Caco-2 (cell line): ENCODE measurements at regions not wholly inside any gene's neighbourhood (a gene's known extent, or its start where the extent isn't known, plus 50 kb on each side); places are given as distances from the start of the nearest gene placed in this dataset.

Experiments
- BruUV-seq: library from RNA; stranded (reverse); fragments of 400-500 nt; replicated peaks from 2 replicates; lab custom pipeline; 2021; lab: Mats Ljungman, UMichigan
- CTCF ChIA-PET: fragments of 300-600 bp; sonication (Branson Sonifier 250); formaldehyde crosslinking; loops from one replicate; lab custom pipeline; 2022; ENCODE audit warnings: antibody characterized with exemption; lab: Charles Lee
- POLR2A ChIA-PET: fragments of 300-600 bp; sonication (Branson Sonifier 250); formaldehyde crosslinking; loops from one replicate; lab custom pipeline; 2022; ENCODE audit warnings: antibody characterized with exemption; lab: Charles Lee
- DNase-seq, 2 experiments: peaks; one replicate each; pipeline versions ENCODE4 v3.0.0 to v3.0.0-alpha.2; 2020 to 2022
- H3K27me3 ChIP-seq: replicated peaks from 2 replicates; pipeline ENCODE4 v1.6.0; 2011; ENCODE audit warnings: low read length; ENCODE audit not compliant: control insufficient read depth, insufficient read depth
- H3K36me3 ChIP-seq: 2 replicates; pipeline ENCODE4 v1.5.1; 2011; ENCODE audit warnings: low read length; ENCODE audit not compliant: control insufficient read depth, insufficient read depth
- H3K4me1 ChIP-seq: fragments of 250-450 bp; sonication (Bioruptor Pico); 2 replicates; pipeline ENCODE4 v1.5.1; 2020; ENCODE audit warnings: mild to moderate bottlenecking
- H3K4me3 ChIP-seq: 2 replicates; pipeline ENCODE4 v1.5.1; 2011; ENCODE audit warnings: low read depth, mild to moderate bottlenecking, control low read depth, low read length
- H3K9me3 ChIP-seq: fragments of 250-450 bp; sonication (Bioruptor Pico); 2 replicates; pipeline ENCODE4 v1.5.1; 2020; ENCODE audit warnings: mild to moderate bottlenecking, moderate library complexity
- H3K27ac Mint-ChIP-seq: one replicate; pipeline ENCODE4 v1.8.0; 2022; ENCODE audit warnings: mixed read lengths; ENCODE audit not compliant: unreplicated experiment
- H3K27me3 Mint-ChIP-seq: one replicate; pipeline ENCODE4 v1.8.0; 2022; ENCODE audit warnings: mixed read lengths; ENCODE audit not compliant: insufficient read depth, unreplicated experiment
- H3K36me3 Mint-ChIP-seq: one replicate; pipeline ENCODE4 v1.8.0; 2022; ENCODE audit warnings: mild to moderate bottlenecking, mixed read lengths; ENCODE audit not compliant: insufficient read depth, unreplicated experiment
- H3K4me1 Mint-ChIP-seq: one replicate; pipeline ENCODE4 v1.8.0; 2022; ENCODE audit warnings: low read depth, mixed read lengths; ENCODE audit not compliant: unreplicated experiment
- H3K4me3 Mint-ChIP-seq: one replicate; pipeline ENCODE4 v1.8.0; 2022; ENCODE audit warnings: mild to moderate bottlenecking, moderate library complexity, mixed read lengths; ENCODE audit not compliant: unreplicated experiment
- H3K9me3 Mint-ChIP-seq: one replicate; pipeline ENCODE4 v1.8.0; 2022; ENCODE audit warnings: mixed read lengths; ENCODE audit not compliant: unreplicated experiment
- CTCF ChIP-seq, 2 experiments: fragments of 200-600 bp in 1 of 2; IDR thresholded peaks; 1 replicate in 1 of 2; 2 replicates in 1 of 2; pipeline versions ENCODE4 v1.5.1 to v1.8.0; 2011 to 2022; ENCODE audit warnings: antibody characterized with exemption in 1 of 2, control low read depth in 1 of 2, inconsistent platforms in 1 of 2, low read depth in 1 of 2, low read length in 1 of 2, mild to moderate bottlenecking in 1 of 2, moderate library complexity in 1 of 2; ENCODE audit not compliant: insufficient read depth in 1 of 2, severe bottlenecking in 1 of 2, unreplicated experiment in 1 of 2
- intact Hi-C: fragments of 100-400 bp; cut with micrococcal nuclease; formaldehyde crosslinking; loops from one replicate; pipeline ENCODE4 v1.10.0; 2022; ENCODE audit not compliant: unreplicated experiment

- Histone ChIP-seq H3K9me3 (no peaks in the 10 kb centered on the region), H3K36me3 (no peaks in the 10 kb centered on the region), H3K4me3 (no peak overlapping the region), H3K27me3 (no peaks in the 10 kb centered on the region), H3K4me1 (peaks cover 6% of the 10 kb centered on the region; the same call in 1 of the 2 replicates)
- Mint-ChIP-seq H3K27ac (no peak overlapping the region), H3K4me1 (no peaks in the 10 kb centered on the region), H3K9me3 (no peaks in the 10 kb centered on the region), H3K36me3 (peaks cover 5% of the 10 kb centered on the region), H3K27me3 (no peaks in the 10 kb centered on the region), H3K4me3 (no peak overlapping the region)
- ChIA-PET POLR2A (no interaction called here), CTCF (no interaction called here)
- no peak for TF ChIP-seq CTCF (IDR thresholded peaks at IDR 0.05; ENCODE audit: insufficient read depth in 1 of 2, low read depth in 1 of 2, low read length in 1 of 2, severe bottlenecking in 1 of 2, unreplicated experiment in 1 of 2)
- DNase-seq: no peak
- intact Hi-C loops: no loop called here
- no TSS peak for BruUV-seq
Measured at GRCh38 chr1:239617731-239618130, 231.4 kb downstream of the CHRM3 start.

- Histone ChIP-seq H3K4me3 (no peak overlapping the region), H3K27me3 (no peaks in the 10 kb centered on the region), H3K4me1 (peaks cover 6% of the 10 kb centered on the region; the same call in 1 of the 2 replicates), H3K36me3 (no peaks in the 10 kb centered on the region), H3K9me3 (no peaks in the 10 kb centered on the region)
- Mint-ChIP-seq H3K27me3 (no peaks in the 10 kb centered on the region), H3K36me3 (peaks cover 5% of the 10 kb centered on the region), H3K27ac (no peak overlapping the region), H3K4me3 (no peak overlapping the region), H3K4me1 (no peaks in the 10 kb centered on the region), H3K9me3 (no peaks in the 10 kb centered on the region)
- BruUV-seq: no TSS peak
- no peak for TF ChIP-seq CTCF (IDR thresholded peaks at IDR 0.05; ENCODE audit: insufficient read depth in 1 of 2, low read depth in 1 of 2, low read length in 1 of 2, severe bottlenecking in 1 of 2, unreplicated experiment in 1 of 2)
- intact Hi-C loops: no loop called here
- ChIA-PET POLR2A (no interaction called here), CTCF (no interaction called here)
- no peak for DNase-seq
Measured at GRCh38 chr1:239619190-239619589, 232.8 kb downstream of the CHRM3 start.

- H3K27me3 ChIP-seq: no peaks in the 10 kb centered on the region
- BruUV-seq: no TSS peak
- Mint-ChIP-seq H3K9me3 (no peaks in the 10 kb centered on the region), H3K4me1 (no peaks in the 10 kb centered on the region), H3K27ac (no peak overlapping the region), H3K27me3 (no peaks in the 10 kb centered on the region), H3K4me3 (no peak overlapping the region), H3K36me3 (no peaks in the 10 kb centered on the region)
- POLR2A ChIA-PET: no interaction called here
- H3K4me1 ChIP-seq: no peaks in the 10 kb centered on the region
- intact Hi-C loops: no loop called here
- CTCF ChIA-PET: no interaction called here
- no peak for TF ChIP-seq CTCF (IDR thresholded peaks at IDR 0.05; ENCODE audit: insufficient read depth in 1 of 2, low read depth in 1 of 2, low read length in 1 of 2, severe bottlenecking in 1 of 2, unreplicated experiment in 1 of 2)
- no peak overlapping the region for H3K4me3 ChIP-seq
- H3K9me3 ChIP-seq: no peaks in the 10 kb centered on the region
- H3K36me3 ChIP-seq: no peaks in the 10 kb centered on the region
- no peak for DNase-seq
Measured at GRCh38 chr1:239630767-239631166, 244.4 kb downstream of the CHRM3 start.
